PC-3 (cell line): ENCODE measurements at regions not wholly inside any gene's neighbourhood (a gene's known extent, or its start where the extent isn't known, plus 50 kb on each side); places are given as distances from the start of the nearest gene placed in this dataset.
A peak's percentile ranks its signal among the peaks of the same experiment; 100 is the strongest.

Experiments used
- ATAC-seq: fragments of 200-7000 bp; cut with Tn5 transposase; 2 replicates; pipeline ENCODE4 v1.9.1; 2020; ENCODE audit warnings: mild to moderate bottlenecking, moderate library complexity
- BruUV-seq: library from RNA; stranded (reverse); fragments of 400-500 nt; replicated peaks from 2 replicates; lab custom pipeline; 2021; lab: Mats Ljungman, UMichigan
- CTCF ChIA-PET: fragments of 300-600 bp; sonication (Branson Sonifier 250); formaldehyde crosslinking; loops from one replicate; lab custom pipeline; 2022; ENCODE audit warnings: antibody characterized with exemption; lab: Charles Lee
- POLR2A ChIA-PET: fragments of 300-600 bp; sonication (Branson Sonifier 250); formaldehyde crosslinking; loops from one replicate; lab custom pipeline; 2022; ENCODE audit warnings: antibody characterized with exemption; ENCODE audit not compliant: unreplicated experiment; lab: Charles Lee
- DNase-seq: peaks from one replicate; pipeline ENCODE4 v3.0.0-alpha.2; 2015
- H2AFZ ChIP-seq: fragments of 300-600 bp; sonication (generic); 2 replicates; pipeline ENCODE4 v1.6.0; 2016; ENCODE audit warnings: antibody characterized with exemption, low read length
- H3F3A ChIP-seq: fragments of 300-600 bp; sonication (generic); one replicate; pipeline ENCODE4 v1.6.0; 2017; ENCODE audit warnings: antibody characterized with exemption, low read length, control low read depth, mild to moderate bottlenecking; ENCODE audit not compliant: unreplicated experiment
- H3K27ac ChIP-seq: fragments of 300-600 bp; sonication (generic); 2 replicates; pipeline ENCODE4 v1.5.1; 2016; ENCODE audit warnings: mild to moderate bottlenecking, low read length
- H3K27me3 ChIP-seq: fragments of 300-600 bp; sonication (generic); 2 replicates; pipeline ENCODE4 v1.6.1; 2016; ENCODE audit warnings: low read length, mixed read lengths
- H3K36me3 ChIP-seq: fragments of 300-600 bp; sonication (generic); 2 replicates; pipeline ENCODE4 v1.6.1; 2016; ENCODE audit warnings: low read depth, mixed run types, low read length, mixed read lengths
- H3K4me1 ChIP-seq: fragments of 300-600 bp; sonication (generic); 2 replicates; pipeline ENCODE4 v1.5.1; 2016; ENCODE audit warnings: low read length; ENCODE audit not compliant: insufficient read depth
- H3K4me2 ChIP-seq: fragments of 300-600 bp; sonication (generic); 2 replicates; pipeline ENCODE4 v1.6.0; 2016; ENCODE audit warnings: low read length
- H3K4me3 ChIP-seq: fragments of 300-600 bp; sonication (generic); 2 replicates; pipeline ENCODE4 v1.5.1; 2016; ENCODE audit warnings: mild to moderate bottlenecking, low read length, mixed read lengths
- H3K79me2 ChIP-seq: fragments of 300-600 bp; sonication (generic); 2 replicates; pipeline ENCODE4 v1.6.1; 2017; ENCODE audit warnings: low read length, mixed read lengths
- H3K9ac ChIP-seq: fragments of 300-600 bp; sonication (generic); 2 replicates; pipeline ENCODE4 v1.6.0; 2016; ENCODE audit warnings: mild to moderate bottlenecking, low read length
- H3K9me2 ChIP-seq: fragments of 300-600 bp; sonication (generic); replicated peaks from 2 replicates; pipeline ENCODE4 v1.6.1; 2016; ENCODE audit warnings: mixed run types, low read length, mixed read lengths
- H3K9me3 ChIP-seq: fragments of 300-600 bp; sonication (generic); 2 replicates; pipeline ENCODE4 v1.6.1; 2016; ENCODE audit warnings: low read length, mixed read lengths
- H4K20me1 ChIP-seq: fragments of 300-600 bp; sonication (generic); 2 replicates; pipeline ENCODE4 v1.6.1; 2016; ENCODE audit warnings: low read length, mixed read lengths
- EZH2 ChIP-seq: fragments of 300-600 bp; sonication (generic); IDR thresholded peaks from one replicate; pipeline ENCODE4 v1.6.1; 2017; ENCODE audit warnings: antibody characterized with exemption, mild to moderate bottlenecking, low read length; ENCODE audit not compliant: unreplicated experiment
- EZH2phosphoT487 ChIP-seq: fragments of 300-600 bp; sonication (generic); IDR thresholded peaks from 2 replicates; pipeline ENCODE4 v1.6.1; 2018; ENCODE audit warnings: mild to moderate bottlenecking, antibody characterized with exemption, low read length, borderline replicate concordance
- intact Hi-C: fragments of 100-400 bp; cut with micrococcal nuclease; formaldehyde crosslinking; loops from 2 replicates; pipeline ENCODE4 v1.9.0; 2023
- TF ChIP-seq, protein P1 (sequence below): fragments of 300-600 bp; sonication (generic); conservative IDR thresholded peaks from 2 replicates; pipeline ENCODE4 v1.5.1; 2017; ENCODE audit warnings: antibody characterized with exemption, low read depth, mild to moderate bottlenecking, low read length

DNA sequence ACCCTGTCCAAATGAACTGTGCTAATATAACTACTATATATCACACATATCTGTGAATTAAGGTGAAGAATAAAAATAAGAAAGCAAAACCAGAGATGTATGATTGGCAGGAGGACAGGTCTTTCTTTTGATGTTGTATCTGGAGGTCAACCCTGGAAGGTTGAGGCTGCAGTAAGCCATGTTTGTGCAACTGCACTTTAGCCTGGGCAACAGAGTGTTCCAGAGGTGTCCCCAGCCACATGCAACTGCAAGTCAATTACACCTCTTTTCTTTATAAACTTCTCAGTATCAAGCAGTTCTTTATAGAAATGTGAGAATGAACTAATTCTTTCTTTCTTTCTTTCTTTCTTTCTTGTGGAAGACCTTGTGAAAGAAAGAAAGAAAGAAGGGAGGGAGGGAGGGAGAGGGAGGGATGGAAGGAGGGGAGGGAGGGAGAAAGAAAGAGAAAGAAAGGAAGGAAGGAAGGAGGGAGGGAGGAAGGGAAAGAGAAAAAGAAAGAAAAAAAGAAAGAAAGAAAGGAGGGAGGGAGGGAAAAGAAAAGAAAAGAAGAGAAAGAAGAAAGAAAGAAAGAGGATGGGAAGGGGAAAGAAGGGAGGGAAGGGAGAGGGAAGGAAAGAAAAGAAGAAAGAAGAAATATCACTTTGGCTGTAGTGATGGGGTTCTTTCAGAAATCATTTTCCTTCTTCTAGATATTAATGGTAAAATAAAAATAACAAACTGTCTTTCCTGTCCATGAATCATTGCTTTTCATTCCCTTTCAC lies 54.0 kb upstream of the S1PR1 start:
- Histone ChIP-seq H4K20me1 (no peaks in the 10 kb centered on the region), H3K27me3 (no peaks in the 10 kb centered on the region), H3K9me3 (no peaks in the 10 kb centered on the region), H3K79me2 (no peaks in the 10 kb centered on the region), H3K36me3 (no peaks in the 10 kb centered on the region), H3F3A (no peaks in the 10 kb centered on the region), H3K9me2 (no peaks in the 10 kb centered on the region), H3K9ac (no peak overlapping the region), H3K4me2 (no peak overlapping the region), H3K4me1 (peaks cover 10% of the 10 kb centered on the region), H3K27ac (no peak overlapping the region), H2AFZ (no peak overlapping the region), H3K4me3 (no peak overlapping the region)
- TF ChIP-seq EZH2phosphoT487 (no peak), EZH2 (no peak)
- TF ChIP-seq, protein P1, sequence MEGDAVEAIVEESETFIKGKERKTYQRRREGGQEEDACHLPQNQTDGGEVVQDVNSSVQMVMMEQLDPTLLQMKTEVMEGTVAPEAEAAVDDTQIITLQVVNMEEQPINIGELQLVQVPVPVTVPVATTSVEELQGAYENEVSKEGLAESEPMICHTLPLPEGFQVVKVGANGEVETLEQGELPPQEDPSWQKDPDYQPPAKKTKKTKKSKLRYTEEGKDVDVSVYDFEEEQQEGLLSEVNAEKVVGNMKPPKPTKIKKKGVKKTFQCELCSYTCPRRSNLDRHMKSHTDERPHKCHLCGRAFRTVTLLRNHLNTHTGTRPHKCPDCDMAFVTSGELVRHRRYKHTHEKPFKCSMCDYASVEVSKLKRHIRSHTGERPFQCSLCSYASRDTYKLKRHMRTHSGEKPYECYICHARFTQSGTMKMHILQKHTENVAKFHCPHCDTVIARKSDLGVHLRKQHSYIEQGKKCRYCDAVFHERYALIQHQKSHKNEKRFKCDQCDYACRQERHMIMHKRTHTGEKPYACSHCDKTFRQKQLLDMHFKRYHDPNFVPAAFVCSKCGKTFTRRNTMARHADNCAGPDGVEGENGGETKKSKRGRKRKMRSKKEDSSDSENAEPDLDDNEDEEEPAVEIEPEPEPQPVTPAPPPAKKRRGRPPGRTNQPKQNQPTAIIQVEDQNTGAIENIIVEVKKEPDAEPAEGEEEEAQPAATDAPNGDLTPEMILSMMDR, result no peak
- intact Hi-C loops, result no loop called here
- BruUV-seq, result no TSS peak
- CTCF ChIA-PET, result no interaction called here
- ATAC-seq (no peak), DNase-seq (no peak)
- POLR2A ChIA-PET, result no interaction called here

- no TSS peak for BruUV-seq
- Histone ChIP-seq H3K9ac (no peak overlapping the region), H3K79me2 (no peaks in the 10 kb centered on the region), H3K36me3 (no peaks in the 10 kb centered on the region), H4K20me1 (no peaks in the 10 kb centered on the region), H3F3A (no peaks in the 10 kb centered on the region), H3K4me2 (no peak overlapping the region), H2AFZ (no peak overlapping the region), H3K27me3 (no peaks in the 10 kb centered on the region), H3K9me2 (no peaks in the 10 kb centered on the region), H3K4me3 (no peak overlapping the region), H3K4me1 (peaks cover 2% of the 10 kb centered on the region; the same call in 1 of the 2 replicates), H3K9me3 (no peaks in the 10 kb centered on the region), H3K27ac (no peak overlapping the region)
- ChIA-PET POLR2A (no interaction called here), CTCF (no interaction called here)
- intact Hi-C loops, result no loop called here
- TF ChIP-seq, protein P1, result no peak
- TF ChIP-seq EZH2phosphoT487 (no peak), EZH2 (no peak)
- DNase-seq (peak; percentile 21), ATAC-seq (no peak; the same call in 1 of the 2 replicates)
These were observed 54.9 kb upstream of the S1PR1 start for GRCh38 chr1:101181930-101182329.

GRCh38 chr1:101178688-101179491 lies 57.9 kb upstream of the S1PR1 start:
- Histone ChIP-seq H3K9ac (no peak overlapping the region), H3F3A (no peaks in the 10 kb centered on the region), H3K4me3 (no peak overlapping the region), H4K20me1 (no peaks in the 10 kb centered on the region), H3K4me1 (peaks cover 16% of the 10 kb centered on the region), H3K79me2 (no peaks in the 10 kb centered on the region), H3K4me2 (no peak overlapping the region), H3K9me3 (no peaks in the 10 kb centered on the region), H3K36me3 (no peaks in the 10 kb centered on the region), H3K27ac (no peak overlapping the region), H3K27me3 (no peaks in the 10 kb centered on the region), H3K9me2 (no peaks in the 10 kb centered on the region), H2AFZ (no peak overlapping the region)
- no TSS peak for BruUV-seq
- TF ChIP-seq, protein P1, result no peak
- no peak for TF ChIP-seq EZH2phosphoT487
- TF ChIP-seq EZH2, result no peak
- intact Hi-C loops, result no loop called here
- POLR2A ChIA-PET, result no interaction called here
- CTCF ChIA-PET, result no interaction called here
- no peak for ATAC-seq
- no peak for DNase-seq
